ENCODE measurements at regions not wholly inside any gene's neighbourhood (a gene's known extent, or its start where the extent isn't known, plus 50 kb on each side); places are given as distances from the start of the nearest gene placed in this dataset.

DNA sequence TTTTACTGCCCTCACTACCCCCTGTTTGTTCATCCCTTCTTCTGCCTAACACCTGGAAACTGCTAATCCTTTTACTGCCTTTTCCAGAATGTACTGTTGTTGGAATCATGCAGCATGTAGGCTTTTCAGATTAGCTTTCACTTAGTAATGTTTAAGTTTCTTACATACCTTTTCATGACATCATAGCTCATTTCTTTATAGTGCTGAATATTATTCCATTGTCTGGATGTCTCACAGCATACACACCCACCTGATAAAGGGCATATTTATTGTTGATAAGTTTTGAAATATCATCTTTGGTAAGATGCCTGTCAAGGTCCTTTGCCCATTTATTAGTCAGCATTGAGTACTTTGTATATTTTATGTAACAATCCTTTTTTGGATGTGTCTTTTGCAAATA is 588.2 kb upstream of the NRSN1 start:
- H3K4me1 ChIP-seq (ENCODE audit: insufficient read depth, low read length), result no peaks in the 10 kb centered on the region
- no peak overlapping the region for H2BK15ac ChIP-seq (ENCODE audit: low read depth, low read length)
- Mint-ChIP-seq H3K9me3 (no peaks in the 10 kb centered on the region), H3K27ac (no peak overlapping the region), H3K4me1 (peaks cover 4 to 7% of the 10 kb centered on the region in 2 experiments; a peak in 3 of 4 replicates), H3K27me3 (ENCODE audit: low read depth) (no peaks in the 10 kb centered on the region), H3K4me3 (no peak overlapping the region), H3K36me3 (ENCODE audit: insufficient read depth in 1 of 3, low read depth in 3 of 3) (no peaks in the 10 kb centered on the region)
- no peak overlapping the region for H4K91ac ChIP-seq (ENCODE audit: insufficient read length, low read depth, low read length)
- H3K79me2 ChIP-seq (ENCODE audit: insufficient read depth, low read length), result no peaks in the 10 kb centered on the region
- no peak overlapping the region for H3K4ac ChIP-seq (ENCODE audit: low read depth, low read length)
- no peak overlapping the region for H3K27ac ChIP-seq (ENCODE audit: insufficient read length, low read depth, low read length)
- H2AFZ ChIP-seq (ENCODE audit: low read length), result no peak overlapping the region
- H4K20me1 ChIP-seq (ENCODE audit: control insufficient read depth, insufficient read depth, insufficient read length), result no peaks in the 10 kb centered on the region
- no peak overlapping the region for H4K8ac ChIP-seq (replicated peaks; ENCODE audit: insufficient read length, low read depth, low read length)
- H3K23ac ChIP-seq (ENCODE audit: insufficient read length, low read depth, low read length), result no peak overlapping the region
- no peak overlapping the region for H2BK120ac ChIP-seq (ENCODE audit: low read depth, low read length, poor library complexity, severe bottlenecking)
- no peak overlapping the region for H2BK5ac ChIP-seq (ENCODE audit: insufficient read length, low read length)
- TF ChIP-seq, protein P1, sequence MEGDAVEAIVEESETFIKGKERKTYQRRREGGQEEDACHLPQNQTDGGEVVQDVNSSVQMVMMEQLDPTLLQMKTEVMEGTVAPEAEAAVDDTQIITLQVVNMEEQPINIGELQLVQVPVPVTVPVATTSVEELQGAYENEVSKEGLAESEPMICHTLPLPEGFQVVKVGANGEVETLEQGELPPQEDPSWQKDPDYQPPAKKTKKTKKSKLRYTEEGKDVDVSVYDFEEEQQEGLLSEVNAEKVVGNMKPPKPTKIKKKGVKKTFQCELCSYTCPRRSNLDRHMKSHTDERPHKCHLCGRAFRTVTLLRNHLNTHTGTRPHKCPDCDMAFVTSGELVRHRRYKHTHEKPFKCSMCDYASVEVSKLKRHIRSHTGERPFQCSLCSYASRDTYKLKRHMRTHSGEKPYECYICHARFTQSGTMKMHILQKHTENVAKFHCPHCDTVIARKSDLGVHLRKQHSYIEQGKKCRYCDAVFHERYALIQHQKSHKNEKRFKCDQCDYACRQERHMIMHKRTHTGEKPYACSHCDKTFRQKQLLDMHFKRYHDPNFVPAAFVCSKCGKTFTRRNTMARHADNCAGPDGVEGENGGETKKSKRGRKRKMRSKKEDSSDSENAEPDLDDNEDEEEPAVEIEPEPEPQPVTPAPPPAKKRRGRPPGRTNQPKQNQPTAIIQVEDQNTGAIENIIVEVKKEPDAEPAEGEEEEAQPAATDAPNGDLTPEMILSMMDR (conservative IDR thresholded peaks at IDR 0.05), result no peak
- H3K9me3 ChIP-seq (ENCODE audit: control insufficient read depth, low read depth, low read length), result no peaks in the 10 kb centered on the region
- no peak overlapping the region for H2BK12ac ChIP-seq (ENCODE audit: insufficient read length, low read depth, low read length)
- H3K23me2 ChIP-seq (ENCODE audit: insufficient read length, low read depth, low read length, poor library complexity, severe bottlenecking), result no peaks in the 10 kb centered on the region
- H3K18ac ChIP-seq (ENCODE audit: insufficient read length, low read depth, low read length), result no peak overlapping the region
- no peak overlapping the region for H4K5ac ChIP-seq (ENCODE audit: insufficient read length, low read depth, low read length)
- no peak overlapping the region for H3K14ac ChIP-seq (ENCODE audit: insufficient read depth, low read length)
- no peaks in the 10 kb centered on the region for H3K79me1 ChIP-seq (ENCODE audit: insufficient read depth, low read depth, low read length, poor library complexity, severe bottlenecking)
- H3K4me2 ChIP-seq (ENCODE audit: insufficient read depth, insufficient read length, low read length), result no peak overlapping the region
- no peak overlapping the region for H2BK20ac ChIP-seq (ENCODE audit: low read depth, low read length, poor library complexity, severe bottlenecking)
- H3K56ac ChIP-seq (ENCODE audit: insufficient read length, low read depth, low read length), result no peak overlapping the region
- no peak overlapping the region for H3K9ac ChIP-seq (ENCODE audit: extremely low read depth, insufficient read length, low read length)
- DNase-seq, result no peak
- H2AK5ac ChIP-seq (ENCODE audit: insufficient read length, low read length), result no peak overlapping the region
- no peaks in the 10 kb centered on the region for H3K27me3 ChIP-seq (ENCODE audit: insufficient read depth, low read length)
- H3T11ph ChIP-seq (ENCODE audit: low read length), result no peak overlapping the region
